ENCODE measurements at regions not wholly inside any gene's neighbourhood (a gene's known extent, or its start where the extent isn't known, plus 50 kb on each side); places are given as distances from the start of the nearest gene placed in this dataset.

- no peak for DNase-seq (ENCODE audit: low read depth)
These were observed 58.0 kb upstream of the ZC4H2 start for GRCh38 chrX:65034292-65034667.

Measured in stimulated activated CD8-positive, alpha-beta memory T cell treated with anti-CD3 and anti-CD28 coated beads, Interleukin-15, amount 100 ng/mL, for 1 hour (primary cell).